ENCODE measurements at regions not wholly inside any gene's neighbourhood (a gene's known extent, or its start where the extent isn't known, plus 50 kb on each side); places are given as distances from the start of the nearest gene placed in this dataset.
"Not testable (repeated sequence)": the region's sequence is repeated elsewhere in the genome, so short reads cannot be mapped to it uniquely, and the experiment has no call there.

DNA sequence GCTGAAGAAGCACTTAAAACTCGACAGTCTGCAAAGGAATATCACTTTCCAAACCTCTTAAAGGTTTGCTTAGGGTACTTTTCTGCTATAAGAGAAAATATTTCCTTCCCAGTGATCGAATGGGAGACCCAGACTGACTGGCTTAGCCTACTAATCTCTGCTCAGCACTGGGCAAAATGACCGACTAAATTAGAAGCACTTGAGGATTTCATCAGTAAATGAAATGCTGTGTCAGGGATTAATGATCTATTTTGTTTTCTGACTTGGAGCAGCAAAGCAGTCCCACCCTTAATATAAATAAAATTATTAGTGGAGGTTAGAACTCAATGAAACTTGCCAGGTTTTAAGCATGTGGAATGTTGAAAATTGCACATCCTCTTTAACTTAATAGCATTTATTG is 411.6 kb downstream of the NEBL start:
- peaks cover 9% of the 10 kb centered on the region for H3K9me3 ChIP-seq (replicated peaks)
- DNase-seq, result no peak
- intact Hi-C loops (cut with micrococcal nuclease), result no loop called here
- TF ChIP-seq CTCF (IDR thresholded peaks at IDR 0.05; ENCODE audit: borderline replicate concordance), result no peak
- no peak overlapping the region for H3K4me3 ChIP-seq
- no peak overlapping the region for H3K27ac ChIP-seq (replicated peaks)
- no peaks in the 10 kb centered on the region for H3K4me1 ChIP-seq
- no peaks in the 10 kb centered on the region for H3K36me3 ChIP-seq
- no peaks in the 10 kb centered on the region for H3K27me3 ChIP-seq (ENCODE audit: low read depth)

DNA sequence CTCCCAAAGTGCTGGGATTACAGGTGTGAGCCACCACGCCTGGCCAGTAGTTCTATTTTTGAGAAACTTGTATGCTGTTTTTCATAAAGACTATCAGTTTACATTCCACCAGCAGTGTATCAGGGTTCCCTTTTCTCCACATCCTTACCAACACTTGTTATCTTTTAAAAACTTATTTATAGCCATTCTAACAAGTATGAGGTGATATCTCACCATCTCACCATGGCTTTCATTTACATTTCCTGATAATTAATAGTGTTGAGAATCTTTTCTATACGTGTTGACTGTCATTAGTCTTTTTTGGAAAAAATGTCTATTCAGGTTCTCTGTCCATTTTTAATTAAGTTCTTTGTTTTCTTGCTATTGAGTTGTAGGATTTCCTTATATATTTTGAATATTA is 416.1 kb downstream of the NEBL start:
- H3K27me3 ChIP-seq (ENCODE audit: low read depth), result no peaks in the 10 kb centered on the region
- no peaks in the 10 kb centered on the region for H3K36me3 ChIP-seq
- intact Hi-C loops (cut with micrococcal nuclease), result no loop called here
- H3K9me3 ChIP-seq (replicated peaks), result peaks cover 14% of the 10 kb centered on the region
- TF ChIP-seq CTCF (IDR thresholded peaks at IDR 0.05; ENCODE audit: borderline replicate concordance), result no peak
- H3K4me3 ChIP-seq, result no peak overlapping the region
- no peak overlapping the region for H3K27ac ChIP-seq (replicated peaks)
- H3K4me1 ChIP-seq, result no peaks in the 10 kb centered on the region
- no peak for DNase-seq

- intact Hi-C loops (cut with micrococcal nuclease); H3K27me3 ChIP-seq (ENCODE audit: low read depth); H3K4me1 ChIP-seq; H3K36me3 ChIP-seq; DNase-seq; H3K27ac ChIP-seq (replicated peaks); H3K4me3 ChIP-seq: not testable (repeated sequence)
- H3K9me3 ChIP-seq (replicated peaks), result peaks cover 14% of the 10 kb centered on the region
Observed at GRCh38 chr10:20480575-20480974, 416.5 kb downstream of the NEBL start.

- H3K9me3 ChIP-seq (replicated peaks), result no peaks in the 10 kb centered on the region
- no peaks in the 10 kb centered on the region for H3K36me3 ChIP-seq
- no peaks in the 10 kb centered on the region for H3K4me1 ChIP-seq
- no peak overlapping the region for H3K27ac ChIP-seq (replicated peaks)
- DNase-seq, result no peak
- H3K27me3 ChIP-seq (ENCODE audit: low read depth), result no peaks in the 10 kb centered on the region
- no peak for TF ChIP-seq CTCF (IDR thresholded peaks at IDR 0.05; ENCODE audit: borderline replicate concordance)
- H3K4me3 ChIP-seq, result no peak overlapping the region
- intact Hi-C loops (cut with micrococcal nuclease), result no loop called here
Observed at GRCh38 chr10:20474064-20474463, 423.0 kb downstream of the NEBL start.

GRCh38 chr10:20473023-20473760 is 423.9 kb downstream of the NEBL start:
- H3K36me3 ChIP-seq, result no peaks in the 10 kb centered on the region
- H3K4me3 ChIP-seq, result no peak overlapping the region
- DNase-seq, result no peak
- no peak for TF ChIP-seq CTCF (IDR thresholded peaks at IDR 0.05; ENCODE audit: borderline replicate concordance)
- H3K27me3 ChIP-seq (ENCODE audit: low read depth), result no peaks in the 10 kb centered on the region
- no peaks in the 10 kb centered on the region for H3K9me3 ChIP-seq (replicated peaks)
- no peaks in the 10 kb centered on the region for H3K4me1 ChIP-seq
- no peak overlapping the region for H3K27ac ChIP-seq (replicated peaks)
- intact Hi-C loops (cut with micrococcal nuclease), result no loop called here

DNA sequence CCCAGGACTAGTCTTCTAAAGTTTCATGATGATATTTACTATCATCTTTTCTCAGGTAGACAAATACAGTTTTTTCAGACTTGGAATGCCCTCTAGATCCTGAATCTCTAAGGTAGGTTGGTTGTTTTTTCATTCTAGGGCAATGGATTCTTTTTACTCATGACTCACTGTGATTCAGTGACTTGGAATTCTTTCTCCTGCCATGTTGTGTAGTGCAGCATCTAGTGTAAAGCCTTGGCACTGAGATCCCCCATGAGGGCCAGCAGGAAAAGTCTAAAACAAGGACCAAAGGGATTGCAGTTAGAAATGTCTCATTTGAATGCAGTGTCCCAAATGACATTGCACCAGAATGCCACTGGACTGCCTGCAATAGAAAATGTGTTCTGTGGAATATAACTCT is 430.4 kb downstream of the NEBL start:
- no peak overlapping the region for H3K27ac ChIP-seq (replicated peaks)
- H3K4me1 ChIP-seq, result no peaks in the 10 kb centered on the region
- peaks cover 14% of the 10 kb centered on the region for H3K9me3 ChIP-seq (replicated peaks)
- no peak for TF ChIP-seq CTCF (IDR thresholded peaks at IDR 0.05; ENCODE audit: borderline replicate concordance)
- intact Hi-C loops (cut with micrococcal nuclease), result no loop called here
- no peak for DNase-seq
- no peaks in the 10 kb centered on the region for H3K36me3 ChIP-seq
- H3K27me3 ChIP-seq (ENCODE audit: low read depth), result no peaks in the 10 kb centered on the region
- no peak overlapping the region for H3K4me3 ChIP-seq

All from left ventricle myocardium inferior (tissue), 1 donor.